ENCODE measurements at regions not wholly inside any gene's neighbourhood (a gene's known extent, or its start where the extent isn't known, plus 50 kb on each side); places are given as distances from the start of the nearest gene placed in this dataset.

DNA sequence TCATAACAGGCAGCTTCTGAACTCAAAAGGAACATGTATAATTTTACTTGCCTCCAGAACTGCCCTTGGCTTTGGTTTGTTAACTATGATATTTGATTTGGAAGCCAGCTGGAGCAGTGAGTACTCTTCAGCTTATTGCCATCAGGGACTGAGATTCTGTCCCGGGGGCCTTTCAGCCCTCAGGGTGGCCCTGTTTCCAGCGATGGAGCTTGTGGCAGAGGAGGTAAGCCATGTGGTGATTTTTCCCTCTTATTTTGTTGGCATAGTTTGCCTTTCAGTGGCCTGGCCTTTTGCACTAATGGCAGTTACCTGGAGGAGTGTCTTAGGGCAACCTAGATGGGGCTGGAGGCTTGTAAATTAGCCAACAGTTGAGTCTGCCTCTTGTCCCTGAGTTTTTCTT, 1955.0 kb upstream of the LRRTM1 start:
- Histone ChIP-seq H3K27me3 (ENCODE audit: control insufficient read depth, insufficient read depth, low read length) (no peaks in the 10 kb centered on the region), H3K4me3 (ENCODE audit: low read depth in 2 of 2, low read length in 2 of 2) (no peak overlapping the region), H3K9me3 (ENCODE audit: control insufficient read depth, insufficient read depth, low read depth, low read length) (no peaks in the 10 kb centered on the region), H3K36me3 (ENCODE audit: control insufficient read depth, insufficient read depth, low read length) (no peaks in the 10 kb centered on the region), H3K4me1 (ENCODE audit: control insufficient read depth, insufficient read depth, low read length) (no peaks in the 10 kb centered on the region), H3K27ac (ENCODE audit: low read length) (no peak overlapping the region)
- TF ChIP-seq, protein P1, sequence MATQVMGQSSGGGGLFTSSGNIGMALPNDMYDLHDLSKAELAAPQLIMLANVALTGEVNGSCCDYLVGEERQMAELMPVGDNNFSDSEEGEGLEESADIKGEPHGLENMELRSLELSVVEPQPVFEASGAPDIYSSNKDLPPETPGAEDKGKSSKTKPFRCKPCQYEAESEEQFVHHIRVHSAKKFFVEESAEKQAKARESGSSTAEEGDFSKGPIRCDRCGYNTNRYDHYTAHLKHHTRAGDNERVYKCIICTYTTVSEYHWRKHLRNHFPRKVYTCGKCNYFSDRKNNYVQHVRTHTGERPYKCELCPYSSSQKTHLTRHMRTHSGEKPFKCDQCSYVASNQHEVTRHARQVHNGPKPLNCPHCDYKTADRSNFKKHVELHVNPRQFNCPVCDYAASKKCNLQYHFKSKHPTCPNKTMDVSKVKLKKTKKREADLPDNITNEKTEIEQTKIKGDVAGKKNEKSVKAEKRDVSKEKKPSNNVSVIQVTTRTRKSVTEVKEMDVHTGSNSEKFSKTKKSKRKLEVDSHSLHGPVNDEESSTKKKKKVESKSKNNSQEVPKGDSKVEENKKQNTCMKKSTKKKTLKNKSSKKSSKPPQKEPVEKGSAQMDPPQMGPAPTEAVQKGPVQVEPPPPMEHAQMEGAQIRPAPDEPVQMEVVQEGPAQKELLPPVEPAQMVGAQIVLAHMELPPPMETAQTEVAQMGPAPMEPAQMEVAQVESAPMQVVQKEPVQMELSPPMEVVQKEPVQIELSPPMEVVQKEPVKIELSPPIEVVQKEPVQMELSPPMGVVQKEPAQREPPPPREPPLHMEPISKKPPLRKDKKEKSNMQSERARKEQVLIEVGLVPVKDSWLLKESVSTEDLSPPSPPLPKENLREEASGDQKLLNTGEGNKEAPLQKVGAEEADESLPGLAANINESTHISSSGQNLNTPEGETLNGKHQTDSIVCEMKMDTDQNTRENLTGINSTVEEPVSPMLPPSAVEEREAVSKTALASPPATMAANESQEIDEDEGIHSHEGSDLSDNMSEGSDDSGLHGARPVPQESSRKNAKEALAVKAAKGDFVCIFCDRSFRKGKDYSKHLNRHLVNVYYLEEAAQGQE (IDR thresholded peaks at IDR 0.05; ENCODE audit: insufficient read depth in 1 of 2, low read depth in 2 of 2, low read length in 1 of 2), result no peak
- TF ChIP-seq, protein P2, sequence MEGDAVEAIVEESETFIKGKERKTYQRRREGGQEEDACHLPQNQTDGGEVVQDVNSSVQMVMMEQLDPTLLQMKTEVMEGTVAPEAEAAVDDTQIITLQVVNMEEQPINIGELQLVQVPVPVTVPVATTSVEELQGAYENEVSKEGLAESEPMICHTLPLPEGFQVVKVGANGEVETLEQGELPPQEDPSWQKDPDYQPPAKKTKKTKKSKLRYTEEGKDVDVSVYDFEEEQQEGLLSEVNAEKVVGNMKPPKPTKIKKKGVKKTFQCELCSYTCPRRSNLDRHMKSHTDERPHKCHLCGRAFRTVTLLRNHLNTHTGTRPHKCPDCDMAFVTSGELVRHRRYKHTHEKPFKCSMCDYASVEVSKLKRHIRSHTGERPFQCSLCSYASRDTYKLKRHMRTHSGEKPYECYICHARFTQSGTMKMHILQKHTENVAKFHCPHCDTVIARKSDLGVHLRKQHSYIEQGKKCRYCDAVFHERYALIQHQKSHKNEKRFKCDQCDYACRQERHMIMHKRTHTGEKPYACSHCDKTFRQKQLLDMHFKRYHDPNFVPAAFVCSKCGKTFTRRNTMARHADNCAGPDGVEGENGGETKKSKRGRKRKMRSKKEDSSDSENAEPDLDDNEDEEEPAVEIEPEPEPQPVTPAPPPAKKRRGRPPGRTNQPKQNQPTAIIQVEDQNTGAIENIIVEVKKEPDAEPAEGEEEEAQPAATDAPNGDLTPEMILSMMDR (IDR thresholded peaks at IDR 0.05), result no peak
- TF ChIP-seq SIN3A (IDR thresholded peaks at IDR 0.05; ENCODE audit: borderline replicate concordance, insufficient read depth, low read depth, low read length) (no peak), TCF7L2 (IDR thresholded peaks at IDR 0.05; ENCODE audit: low read depth, low read length) (no peak), POLR2AphosphoS5 (IDR thresholded peaks at IDR 0.05; ENCODE audit: low read depth, low read length) (no peak)
- ATAC-seq, result no peak
- intact Hi-C loops (cut with micrococcal nuclease; ENCODE audit: unreplicated experiment), result no loop called here
- no peak for DNase-seq (ENCODE audit: low read depth, low spot score)
- no TSS peak for BruUV-seq (replicated peaks)
- ChIA-PET POLR2A (no interaction called here), CTCF (no interaction called here)
- in situ Hi-C loops (cut with HindIII; ENCODE audit: low pct_unique_long_range_greater_than_20kb, low sequenced_read_pairs), result no loop called here

DNA sequence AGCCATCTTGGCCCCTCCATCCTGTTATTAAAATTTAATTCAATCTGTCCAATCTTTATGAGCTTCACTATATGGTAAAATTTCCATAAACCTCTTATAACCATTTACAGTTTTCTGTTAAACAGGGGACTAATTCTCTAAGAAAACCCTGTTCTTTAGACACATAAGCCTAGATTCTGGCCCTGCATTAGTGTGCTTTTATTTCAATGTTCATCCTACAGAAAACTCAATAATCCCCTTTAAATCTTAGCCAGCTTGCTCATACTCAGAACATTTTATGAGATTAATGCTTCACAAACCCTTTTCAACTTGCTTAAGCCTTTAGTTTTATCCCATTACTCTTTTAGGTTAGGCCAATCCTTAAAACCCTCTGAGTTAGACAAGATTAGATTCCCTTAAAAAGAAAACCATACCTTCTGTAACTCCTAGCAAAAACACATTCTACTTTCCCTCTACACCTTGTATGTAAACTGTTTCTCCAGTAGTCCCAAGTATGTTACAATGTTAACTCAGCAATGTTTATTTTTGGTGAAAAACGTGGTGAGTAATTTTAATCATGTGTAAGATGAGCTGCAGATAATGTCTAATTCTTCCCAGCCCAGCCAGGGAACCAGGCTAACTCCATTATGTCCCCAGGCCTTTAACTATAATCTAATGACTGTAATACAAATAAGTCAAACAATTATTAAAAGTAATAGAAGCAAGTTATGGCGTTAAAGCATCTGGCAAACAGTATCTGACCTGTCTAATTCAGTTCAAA, 1953.4 kb upstream of the LRRTM1 start:
- CTCF ChIA-PET, result interaction anchor here (0.5 kb wide), 1 partner anchor 212 kb away, joined by 4 read pairs; no protein-coding TSS in a partner anchor

More for the DNA sequence above, 1953.4 kb upstream of the LRRTM1 start:
- TF ChIP-seq SIN3A (IDR thresholded peaks at IDR 0.05; ENCODE audit: borderline replicate concordance, insufficient read depth, low read depth, low read length) (no peak), POLR2AphosphoS5 (IDR thresholded peaks at IDR 0.05; ENCODE audit: low read depth, low read length) (no peak), TCF7L2 (IDR thresholded peaks at IDR 0.05; ENCODE audit: low read depth, low read length) (no peak)
- TF ChIP-seq, protein P2 (IDR thresholded peaks at IDR 0.05), result no peak
- TF ChIP-seq, protein P1 (IDR thresholded peaks at IDR 0.05; ENCODE audit: insufficient read depth in 1 of 2, low read depth in 2 of 2, low read length in 1 of 2), result no peak
- no peak overlapping the region for H3K4me3 ChIP-seq (ENCODE audit: low read depth in 2 of 2, low read length in 2 of 2)
- no peaks in the 10 kb centered on the region for H3K9me3 ChIP-seq (ENCODE audit: control insufficient read depth, insufficient read depth, low read depth, low read length)
- intact Hi-C loops (cut with micrococcal nuclease; ENCODE audit: unreplicated experiment), result no loop called here
- H3K27ac ChIP-seq (ENCODE audit: low read length), result no peak overlapping the region
- POLR2A ChIA-PET, result no interaction called here
- DNase-seq (ENCODE audit: low read depth, low spot score) (no peak), ATAC-seq (no peak)
- in situ Hi-C loops (cut with HindIII; ENCODE audit: low pct_unique_long_range_greater_than_20kb, low sequenced_read_pairs), result no loop called here
- H3K4me1 ChIP-seq (ENCODE audit: control insufficient read depth, insufficient read depth, low read length), result no peaks in the 10 kb centered on the region
- BruUV-seq (replicated peaks), result no TSS peak
- no peaks in the 10 kb centered on the region for H3K27me3 ChIP-seq (ENCODE audit: control insufficient read depth, insufficient read depth, low read length)
- H3K36me3 ChIP-seq (ENCODE audit: control insufficient read depth, insufficient read depth, low read length), result no peaks in the 10 kb centered on the region

All from Panc1 (cell line).